ENCODE measurements at regions not wholly inside any gene's neighbourhood (a gene's known extent, or its start where the extent isn't known, plus 50 kb on each side); places are given as distances from the start of the nearest gene placed in this dataset.
A peak's percentile ranks its signal among the peaks of the same experiment; 100 is the strongest.

DNA sequence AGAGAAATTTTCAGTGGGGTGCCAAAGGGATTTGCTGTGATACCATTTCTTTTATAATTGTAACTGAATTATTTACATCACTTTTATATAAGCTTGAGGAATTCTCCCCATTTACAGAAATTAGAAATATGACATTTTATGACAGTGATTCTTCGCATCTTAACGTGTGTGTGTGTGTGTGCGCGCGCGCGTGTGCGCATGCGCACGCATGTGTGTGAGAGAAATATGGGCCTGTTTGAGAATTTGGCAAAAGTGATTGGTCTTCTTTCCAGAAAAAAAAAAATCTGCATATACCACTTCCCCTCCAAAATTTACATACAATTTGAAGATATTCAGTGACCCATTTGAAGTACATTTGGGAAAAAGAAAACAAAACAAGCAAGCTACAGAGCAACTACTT lies 190.7 kb upstream of the PDE4D start:
- TF ChIP-seq, protein P1, sequence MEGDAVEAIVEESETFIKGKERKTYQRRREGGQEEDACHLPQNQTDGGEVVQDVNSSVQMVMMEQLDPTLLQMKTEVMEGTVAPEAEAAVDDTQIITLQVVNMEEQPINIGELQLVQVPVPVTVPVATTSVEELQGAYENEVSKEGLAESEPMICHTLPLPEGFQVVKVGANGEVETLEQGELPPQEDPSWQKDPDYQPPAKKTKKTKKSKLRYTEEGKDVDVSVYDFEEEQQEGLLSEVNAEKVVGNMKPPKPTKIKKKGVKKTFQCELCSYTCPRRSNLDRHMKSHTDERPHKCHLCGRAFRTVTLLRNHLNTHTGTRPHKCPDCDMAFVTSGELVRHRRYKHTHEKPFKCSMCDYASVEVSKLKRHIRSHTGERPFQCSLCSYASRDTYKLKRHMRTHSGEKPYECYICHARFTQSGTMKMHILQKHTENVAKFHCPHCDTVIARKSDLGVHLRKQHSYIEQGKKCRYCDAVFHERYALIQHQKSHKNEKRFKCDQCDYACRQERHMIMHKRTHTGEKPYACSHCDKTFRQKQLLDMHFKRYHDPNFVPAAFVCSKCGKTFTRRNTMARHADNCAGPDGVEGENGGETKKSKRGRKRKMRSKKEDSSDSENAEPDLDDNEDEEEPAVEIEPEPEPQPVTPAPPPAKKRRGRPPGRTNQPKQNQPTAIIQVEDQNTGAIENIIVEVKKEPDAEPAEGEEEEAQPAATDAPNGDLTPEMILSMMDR (IDR thresholded peaks at IDR 0.05; ENCODE audit: poor library complexity, severe bottlenecking) = no peak
- H3K4me3 ChIP-seq (ENCODE audit: severe bottlenecking) = no peak overlapping the region
- no peaks in the 10 kb centered on the region for H3K9me3 ChIP-seq (ENCODE audit: severe bottlenecking)
- no peak for DNase-seq (ENCODE audit: low spot score)
- H3K36me3 ChIP-seq (ENCODE audit: low read depth) = no peaks in the 10 kb centered on the region
- ATAC-seq (ENCODE audit: low read depth) = no peak
- no peaks in the 10 kb centered on the region for H3K4me1 ChIP-seq (ENCODE audit: insufficient read depth, poor library complexity, severe bottlenecking)
- H3K27ac ChIP-seq (ENCODE audit: poor library complexity, severe bottlenecking) = no peak overlapping the region
- peaks cover 15% of the 10 kb centered on the region for H3K27me3 ChIP-seq (ENCODE audit: insufficient read depth, poor library complexity, severe bottlenecking)

DNA sequence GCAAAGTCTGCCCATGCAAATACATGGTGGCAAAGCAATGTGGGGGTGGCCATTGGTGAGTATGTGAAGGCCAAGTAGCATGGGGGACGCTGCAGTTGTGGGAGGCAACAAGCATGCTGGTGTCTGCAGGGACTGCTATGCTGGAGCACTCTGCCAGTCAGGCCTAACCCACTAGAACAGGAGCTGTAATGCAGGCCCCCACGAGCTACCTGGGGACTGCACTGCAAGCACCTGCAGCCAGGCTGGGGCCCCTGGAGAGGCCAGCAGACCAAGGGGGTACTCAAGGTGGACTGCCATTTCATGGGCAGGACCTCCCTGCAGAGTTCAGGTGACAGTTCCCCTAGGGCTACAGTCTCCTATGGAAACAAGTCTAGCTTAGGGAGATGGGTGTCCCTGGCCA lies 183.8 kb upstream of the PDE4D start:
- H3K27me3 ChIP-seq (ENCODE audit: insufficient read depth, poor library complexity, severe bottlenecking) = peaks cover 6% of the 10 kb centered on the region
- H3K4me3 ChIP-seq (ENCODE audit: severe bottlenecking) = no peak overlapping the region
- TF ChIP-seq, protein P1 (IDR thresholded peaks at IDR 0.05; ENCODE audit: poor library complexity, severe bottlenecking) = no peak
- ATAC-seq (ENCODE audit: low read depth) (no peak), DNase-seq (ENCODE audit: low spot score) (peak; percentile 41)
- no peaks in the 10 kb centered on the region for H3K36me3 ChIP-seq (ENCODE audit: low read depth)
- no peaks in the 10 kb centered on the region for H3K4me1 ChIP-seq (ENCODE audit: insufficient read depth, poor library complexity, severe bottlenecking)
- H3K9me3 ChIP-seq (ENCODE audit: severe bottlenecking) = no peaks in the 10 kb centered on the region
- no peak overlapping the region for H3K27ac ChIP-seq (ENCODE audit: poor library complexity, severe bottlenecking)

DNA sequence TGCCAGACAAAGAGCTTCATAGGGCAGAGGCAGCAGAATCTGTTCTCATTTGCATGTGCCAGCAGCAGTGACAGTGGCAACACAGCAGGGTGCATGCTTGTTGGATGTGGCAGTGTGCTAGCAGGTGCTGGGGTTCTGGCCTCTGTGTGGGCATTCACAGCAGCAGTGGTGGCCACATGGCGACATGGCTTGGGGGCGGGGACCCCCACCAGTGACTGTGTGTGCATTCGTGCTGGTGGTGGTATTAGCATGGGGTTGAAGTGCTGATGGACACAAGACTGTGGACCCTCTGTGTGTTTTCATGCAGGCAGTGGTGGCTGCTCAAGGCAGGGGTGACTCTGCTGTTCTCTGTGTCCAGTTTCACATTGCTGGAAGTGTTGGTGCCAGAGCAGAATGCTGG lies 183.2 kb upstream of the PDE4D start:
- no peak overlapping the region for H3K27ac ChIP-seq (ENCODE audit: poor library complexity, severe bottlenecking)
- TF ChIP-seq, protein P1 (IDR thresholded peaks at IDR 0.05; ENCODE audit: poor library complexity, severe bottlenecking) = no peak

DNA sequence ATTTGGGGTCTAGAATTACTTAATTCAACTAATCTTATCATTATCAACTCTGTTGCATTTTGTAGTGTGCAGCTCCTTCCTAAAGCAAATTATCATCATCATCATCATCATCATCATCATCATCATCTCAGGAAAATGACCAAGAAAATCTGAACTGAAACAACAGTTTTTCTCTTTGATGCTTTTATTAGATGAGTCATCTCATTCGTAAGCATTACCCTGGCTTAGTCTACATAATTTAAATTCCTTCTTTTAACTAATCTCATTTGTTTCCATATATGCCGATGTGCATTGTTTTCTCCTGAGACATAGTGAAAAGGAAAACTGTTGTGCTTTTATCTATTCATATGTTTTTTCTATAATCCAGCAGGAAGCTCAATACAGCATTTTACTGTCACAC lies 173.0 kb upstream of the PDE4D start:
- ATAC-seq (ENCODE audit: low read depth) = peak; percentile 33; the same call in 1 of the 3 replicates

More for the DNA sequence above, 183.2 kb upstream of the PDE4D start:
- Histone ChIP-seq H3K4me3 (ENCODE audit: severe bottlenecking) (no peak overlapping the region), H3K9me3 (ENCODE audit: severe bottlenecking) (no peaks in the 10 kb centered on the region), H3K27me3 (ENCODE audit: insufficient read depth, poor library complexity, severe bottlenecking) (peaks cover 6% of the 10 kb centered on the region), H3K4me1 (ENCODE audit: insufficient read depth, poor library complexity, severe bottlenecking) (no peaks in the 10 kb centered on the region), H3K36me3 (ENCODE audit: low read depth) (no peaks in the 10 kb centered on the region)
- ATAC-seq (ENCODE audit: low read depth) = no peak
- no peak for DNase-seq (ENCODE audit: low spot score)

DNA sequence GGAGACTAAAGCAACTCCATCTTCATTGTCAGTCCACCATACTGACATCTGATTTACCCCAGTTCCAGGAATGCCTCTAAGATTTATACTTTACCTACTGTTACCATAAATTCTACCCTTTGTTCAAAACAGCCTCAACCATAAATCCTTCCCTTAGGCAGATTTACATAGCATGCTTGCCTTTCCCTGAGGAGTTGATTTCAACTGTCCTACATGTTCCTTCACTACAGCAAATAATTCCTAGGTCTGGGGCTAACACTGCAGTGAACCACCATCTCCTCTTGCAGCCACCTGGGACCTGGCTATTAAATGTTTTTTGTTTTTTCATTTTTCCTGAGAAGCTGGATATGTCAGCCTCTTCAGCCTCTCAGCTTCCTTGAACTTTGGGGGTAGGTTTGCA lies 166.9 kb upstream of the PDE4D start:
- Histone ChIP-seq H3K27ac (ENCODE audit: poor library complexity, severe bottlenecking) (no peak overlapping the region), H3K36me3 (ENCODE audit: low read depth) (no peaks in the 10 kb centered on the region), H3K4me1 (ENCODE audit: insufficient read depth, poor library complexity, severe bottlenecking) (no peaks in the 10 kb centered on the region), H3K9me3 (ENCODE audit: severe bottlenecking) (no peaks in the 10 kb centered on the region), H3K4me3 (ENCODE audit: severe bottlenecking) (no peak overlapping the region), H3K27me3 (ENCODE audit: insufficient read depth, poor library complexity, severe bottlenecking) (peaks cover 5% of the 10 kb centered on the region)
- no peak for ATAC-seq (ENCODE audit: low read depth)
- TF ChIP-seq, protein P1 (IDR thresholded peaks at IDR 0.05; ENCODE audit: poor library complexity, severe bottlenecking) = no peak
- no peak for DNase-seq (ENCODE audit: low spot score)

More for the DNA sequence above, 173.0 kb upstream of the PDE4D start:
- TF ChIP-seq, protein P1 (IDR thresholded peaks at IDR 0.05; ENCODE audit: poor library complexity, severe bottlenecking) = no peak
- H3K9me3 ChIP-seq (ENCODE audit: severe bottlenecking) = no peaks in the 10 kb centered on the region
- no peak overlapping the region for H3K4me3 ChIP-seq (ENCODE audit: severe bottlenecking)
- H3K27me3 ChIP-seq (ENCODE audit: insufficient read depth, poor library complexity, severe bottlenecking) = peaks cover 6% of the 10 kb centered on the region
- no peak for DNase-seq (ENCODE audit: low spot score)
- no peaks in the 10 kb centered on the region for H3K4me1 ChIP-seq (ENCODE audit: insufficient read depth, poor library complexity, severe bottlenecking)
- H3K36me3 ChIP-seq (ENCODE audit: low read depth) = no peaks in the 10 kb centered on the region
- H3K27ac ChIP-seq (ENCODE audit: poor library complexity, severe bottlenecking) = no peak overlapping the region

Data from RWPE2 (cell line).